ENCODE measurements at regions not wholly inside any gene's neighbourhood (a gene's known extent, or its start where the extent isn't known, plus 50 kb on each side); places are given as distances from the start of the nearest gene placed in this dataset.

DNA sequence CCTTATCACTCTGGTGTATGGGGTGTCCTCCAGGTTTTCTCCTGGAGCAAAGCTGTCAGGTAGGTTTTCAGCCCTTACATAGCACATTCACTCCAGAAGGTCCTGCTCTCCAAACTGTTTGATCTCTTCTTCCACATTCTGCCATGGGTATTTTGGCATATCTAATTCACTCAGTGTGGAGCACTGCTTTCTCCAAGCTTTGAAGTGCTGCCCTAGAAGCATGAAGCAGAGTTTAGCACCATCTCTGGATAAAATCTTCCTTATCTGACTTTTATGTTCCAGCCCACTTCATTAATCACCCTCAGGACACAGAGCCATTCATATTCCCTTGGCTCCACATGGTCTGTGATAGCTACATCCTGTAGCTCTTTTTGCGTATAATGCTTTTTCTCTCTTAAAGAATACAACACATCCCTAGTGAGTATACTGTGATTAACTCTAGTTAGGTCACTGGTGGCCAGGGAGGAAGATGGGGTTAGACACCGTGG lies 56.7 kb upstream of the ARHGAP28 start:
- TF ChIP-seq, protein P1, sequence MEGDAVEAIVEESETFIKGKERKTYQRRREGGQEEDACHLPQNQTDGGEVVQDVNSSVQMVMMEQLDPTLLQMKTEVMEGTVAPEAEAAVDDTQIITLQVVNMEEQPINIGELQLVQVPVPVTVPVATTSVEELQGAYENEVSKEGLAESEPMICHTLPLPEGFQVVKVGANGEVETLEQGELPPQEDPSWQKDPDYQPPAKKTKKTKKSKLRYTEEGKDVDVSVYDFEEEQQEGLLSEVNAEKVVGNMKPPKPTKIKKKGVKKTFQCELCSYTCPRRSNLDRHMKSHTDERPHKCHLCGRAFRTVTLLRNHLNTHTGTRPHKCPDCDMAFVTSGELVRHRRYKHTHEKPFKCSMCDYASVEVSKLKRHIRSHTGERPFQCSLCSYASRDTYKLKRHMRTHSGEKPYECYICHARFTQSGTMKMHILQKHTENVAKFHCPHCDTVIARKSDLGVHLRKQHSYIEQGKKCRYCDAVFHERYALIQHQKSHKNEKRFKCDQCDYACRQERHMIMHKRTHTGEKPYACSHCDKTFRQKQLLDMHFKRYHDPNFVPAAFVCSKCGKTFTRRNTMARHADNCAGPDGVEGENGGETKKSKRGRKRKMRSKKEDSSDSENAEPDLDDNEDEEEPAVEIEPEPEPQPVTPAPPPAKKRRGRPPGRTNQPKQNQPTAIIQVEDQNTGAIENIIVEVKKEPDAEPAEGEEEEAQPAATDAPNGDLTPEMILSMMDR (IDR thresholded peaks at IDR 0.05; ENCODE audit: poor library complexity, severe bottlenecking), result no peak
- no peak for TF ChIP-seq EZH2 (IDR thresholded peaks at IDR 0.05; ENCODE audit: borderline replicate concordance, insufficient read depth, low read length, poor library complexity, severe bottlenecking)
- TF ChIP-seq, protein P2, sequence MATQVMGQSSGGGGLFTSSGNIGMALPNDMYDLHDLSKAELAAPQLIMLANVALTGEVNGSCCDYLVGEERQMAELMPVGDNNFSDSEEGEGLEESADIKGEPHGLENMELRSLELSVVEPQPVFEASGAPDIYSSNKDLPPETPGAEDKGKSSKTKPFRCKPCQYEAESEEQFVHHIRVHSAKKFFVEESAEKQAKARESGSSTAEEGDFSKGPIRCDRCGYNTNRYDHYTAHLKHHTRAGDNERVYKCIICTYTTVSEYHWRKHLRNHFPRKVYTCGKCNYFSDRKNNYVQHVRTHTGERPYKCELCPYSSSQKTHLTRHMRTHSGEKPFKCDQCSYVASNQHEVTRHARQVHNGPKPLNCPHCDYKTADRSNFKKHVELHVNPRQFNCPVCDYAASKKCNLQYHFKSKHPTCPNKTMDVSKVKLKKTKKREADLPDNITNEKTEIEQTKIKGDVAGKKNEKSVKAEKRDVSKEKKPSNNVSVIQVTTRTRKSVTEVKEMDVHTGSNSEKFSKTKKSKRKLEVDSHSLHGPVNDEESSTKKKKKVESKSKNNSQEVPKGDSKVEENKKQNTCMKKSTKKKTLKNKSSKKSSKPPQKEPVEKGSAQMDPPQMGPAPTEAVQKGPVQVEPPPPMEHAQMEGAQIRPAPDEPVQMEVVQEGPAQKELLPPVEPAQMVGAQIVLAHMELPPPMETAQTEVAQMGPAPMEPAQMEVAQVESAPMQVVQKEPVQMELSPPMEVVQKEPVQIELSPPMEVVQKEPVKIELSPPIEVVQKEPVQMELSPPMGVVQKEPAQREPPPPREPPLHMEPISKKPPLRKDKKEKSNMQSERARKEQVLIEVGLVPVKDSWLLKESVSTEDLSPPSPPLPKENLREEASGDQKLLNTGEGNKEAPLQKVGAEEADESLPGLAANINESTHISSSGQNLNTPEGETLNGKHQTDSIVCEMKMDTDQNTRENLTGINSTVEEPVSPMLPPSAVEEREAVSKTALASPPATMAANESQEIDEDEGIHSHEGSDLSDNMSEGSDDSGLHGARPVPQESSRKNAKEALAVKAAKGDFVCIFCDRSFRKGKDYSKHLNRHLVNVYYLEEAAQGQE (IDR thresholded peaks at IDR 0.05; ENCODE audit: borderline replicate concordance), result no peak
- no peak for TF ChIP-seq POLR2AphosphoS5 (IDR thresholded peaks at IDR 0.05)
- TF ChIP-seq RAD21 (conservative IDR thresholded peaks at IDR 0.05), result no peak

Data from neural cell (in vitro differentiated cells).